ENCODE measurements at regions not wholly inside any gene's neighbourhood (a gene's known extent, or its start where the extent isn't known, plus 50 kb on each side); places are given as distances from the start of the nearest gene placed in this dataset.

DNA sequence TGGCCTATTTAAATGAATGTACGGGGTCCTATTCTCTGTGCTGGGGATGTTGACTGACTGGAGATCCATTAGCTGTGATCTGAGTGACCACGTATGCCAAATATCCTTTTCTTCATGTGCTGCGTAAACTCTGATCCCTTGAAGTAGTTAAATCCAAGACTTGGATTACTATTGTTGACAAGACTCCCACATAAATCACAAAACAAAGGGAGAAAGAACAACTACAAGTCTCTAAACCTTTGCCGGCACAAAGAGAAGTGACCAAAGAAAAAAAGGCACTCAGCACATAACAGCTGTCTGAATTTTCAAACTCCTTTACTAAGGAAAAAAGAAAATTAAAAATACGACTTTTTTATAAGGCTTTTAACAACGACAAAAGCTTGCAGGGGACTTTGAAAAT, 559.9 kb upstream of the CDH8 start:
- no peaks in the 10 kb centered on the region for H3K27me3 Mint-ChIP-seq
- ChIA-PET CTCF (no interaction called here), POLR2A (no interaction called here)
- Histone ChIP-seq H3K4me3 (ENCODE audit: low read length) (no peak overlapping the region), H3K27ac (ENCODE audit: low read depth in 1 of 2, low read length in 2 of 2) (no peak overlapping the region), H3K27me3 (ENCODE audit: control insufficient read depth in 1 of 2, insufficient read depth in 2 of 2, low read length in 2 of 2) (no peaks in the 10 kb centered on the region), H3K9me3 (ENCODE audit: control insufficient read depth in 1 of 2, insufficient read depth in 1 of 2, low read length in 2 of 2) (peaks cover 0 to 15% of the 10 kb centered on the region in 2 experiments), H3K4me1 (ENCODE audit: insufficient read depth, low read length) (no peaks in the 10 kb centered on the region), H3K36me3 (ENCODE audit: insufficient read depth, low read length) (no peaks in the 10 kb centered on the region)
- DNase-seq (no peak), ATAC-seq (ENCODE audit: poor library complexity) (no peak)
- TF ChIP-seq, protein P1, sequence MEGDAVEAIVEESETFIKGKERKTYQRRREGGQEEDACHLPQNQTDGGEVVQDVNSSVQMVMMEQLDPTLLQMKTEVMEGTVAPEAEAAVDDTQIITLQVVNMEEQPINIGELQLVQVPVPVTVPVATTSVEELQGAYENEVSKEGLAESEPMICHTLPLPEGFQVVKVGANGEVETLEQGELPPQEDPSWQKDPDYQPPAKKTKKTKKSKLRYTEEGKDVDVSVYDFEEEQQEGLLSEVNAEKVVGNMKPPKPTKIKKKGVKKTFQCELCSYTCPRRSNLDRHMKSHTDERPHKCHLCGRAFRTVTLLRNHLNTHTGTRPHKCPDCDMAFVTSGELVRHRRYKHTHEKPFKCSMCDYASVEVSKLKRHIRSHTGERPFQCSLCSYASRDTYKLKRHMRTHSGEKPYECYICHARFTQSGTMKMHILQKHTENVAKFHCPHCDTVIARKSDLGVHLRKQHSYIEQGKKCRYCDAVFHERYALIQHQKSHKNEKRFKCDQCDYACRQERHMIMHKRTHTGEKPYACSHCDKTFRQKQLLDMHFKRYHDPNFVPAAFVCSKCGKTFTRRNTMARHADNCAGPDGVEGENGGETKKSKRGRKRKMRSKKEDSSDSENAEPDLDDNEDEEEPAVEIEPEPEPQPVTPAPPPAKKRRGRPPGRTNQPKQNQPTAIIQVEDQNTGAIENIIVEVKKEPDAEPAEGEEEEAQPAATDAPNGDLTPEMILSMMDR (IDR thresholded peaks at IDR 0.05), result no peak
- no peaks in the 10 kb centered on the region for H3K4me1 Mint-ChIP-seq (ENCODE audit: low read depth)
- intact Hi-C loops (cut with DNase I, micrococcal nuclease), result no loop called here
- H3K9me3 Mint-ChIP-seq, result peaks cover 17% of the 10 kb centered on the region
- no peak overlapping the region for H3K4me3 Mint-ChIP-seq
- H3K36me3 Mint-ChIP-seq (ENCODE audit: low read depth), result no peaks in the 10 kb centered on the region
- no peak overlapping the region for H3K27ac Mint-ChIP-seq

DNA sequence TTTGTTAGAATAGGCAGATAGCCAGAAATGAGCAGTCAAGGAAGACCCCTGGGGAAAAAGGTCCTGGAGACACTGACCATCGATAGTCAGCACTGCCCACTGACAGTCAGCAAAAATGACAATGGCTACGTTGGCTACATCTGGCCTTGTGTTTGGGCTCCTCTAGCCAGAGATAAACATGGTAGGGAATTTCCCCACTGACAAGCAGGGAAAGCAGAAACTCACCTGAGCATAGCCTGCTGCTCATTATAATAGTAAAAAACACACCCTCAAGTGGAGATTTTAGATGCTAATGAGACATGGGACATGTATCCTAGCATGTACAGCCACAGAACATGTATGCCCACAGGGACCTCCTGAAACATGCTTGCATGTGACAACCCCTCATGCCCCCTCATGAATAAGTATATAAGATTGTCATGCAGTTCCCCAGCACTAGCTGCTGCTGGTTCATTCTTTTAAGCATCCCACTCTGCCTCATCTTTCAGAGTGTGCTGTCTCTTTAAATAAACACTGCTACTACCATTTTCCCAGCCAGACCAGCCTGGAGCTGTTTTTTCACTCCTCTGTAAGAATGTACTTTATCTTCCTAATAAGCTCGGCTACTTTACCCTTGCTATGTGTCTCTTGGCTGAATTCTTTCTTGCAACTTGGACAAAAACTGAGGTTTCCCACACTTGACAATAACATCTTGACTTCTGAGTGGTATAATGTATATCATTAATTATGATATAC, 550.1 kb upstream of the CDH8 start:
- Mint-ChIP-seq H3K27ac (no peak overlapping the region), H3K36me3 (ENCODE audit: low read depth) (no peaks in the 10 kb centered on the region), H3K4me3 (no peak overlapping the region), H3K9me3 (peaks cover 6% of the 10 kb centered on the region), H3K4me1 (ENCODE audit: low read depth) (no peaks in the 10 kb centered on the region), H3K27me3 (no peaks in the 10 kb centered on the region)
- TF ChIP-seq, protein P1 (IDR thresholded peaks at IDR 0.05), result no peak
- Histone ChIP-seq H3K4me1 (ENCODE audit: insufficient read depth, low read length) (no peaks in the 10 kb centered on the region), H3K4me3 (ENCODE audit: low read length) (no peak overlapping the region), H3K9me3 (ENCODE audit: control insufficient read depth in 1 of 2, insufficient read depth in 1 of 2, low read length in 2 of 2) (peaks cover 6 to 7% of the 10 kb centered on the region in 2 experiments), H3K27me3 (ENCODE audit: control insufficient read depth in 1 of 2, insufficient read depth in 2 of 2, low read length in 2 of 2) (no peaks in the 10 kb centered on the region), H3K27ac (ENCODE audit: low read depth in 1 of 2, low read length in 2 of 2) (no peak overlapping the region), H3K36me3 (ENCODE audit: insufficient read depth, low read length) (no peaks in the 10 kb centered on the region)
- intact Hi-C loops (cut with DNase I, micrococcal nuclease), result no loop called here
- POLR2A ChIA-PET, result no interaction called here
- CTCF ChIA-PET, result no interaction called here
- ATAC-seq (ENCODE audit: poor library complexity) (no peak), DNase-seq (no peak)

DNA sequence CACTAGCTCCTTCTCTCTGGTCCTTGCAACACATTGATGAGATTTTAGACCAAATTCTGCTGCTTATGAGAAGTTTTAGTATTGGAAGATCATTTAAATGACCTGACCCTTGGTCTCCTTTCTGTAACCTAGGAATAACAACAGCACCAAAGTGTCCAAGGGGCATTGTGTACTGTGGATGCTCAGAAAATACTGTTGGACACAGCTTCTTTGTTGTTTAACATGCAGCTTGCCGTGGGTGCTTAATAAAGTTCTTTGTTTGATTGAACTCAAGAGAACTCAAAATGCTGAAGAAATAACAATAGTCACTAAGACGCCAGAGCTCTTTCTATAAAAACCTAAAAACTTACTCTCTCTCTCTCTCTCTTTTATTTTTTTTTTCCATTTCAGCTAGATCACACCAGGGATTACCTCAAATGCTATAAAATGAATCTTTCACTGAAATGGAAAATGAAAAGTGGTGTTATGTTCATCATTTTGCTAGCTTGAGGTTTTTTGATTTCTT, 548.9 kb upstream of the CDH8 start:
- no peaks in the 10 kb centered on the region for H3K27me3 Mint-ChIP-seq
- no peak overlapping the region for H3K27ac Mint-ChIP-seq
- POLR2A ChIA-PET, result no interaction called here
- peaks cover 2% of the 10 kb centered on the region for H3K9me3 Mint-ChIP-seq
- intact Hi-C loops (cut with DNase I, micrococcal nuclease), result no loop called here
- ATAC-seq (ENCODE audit: poor library complexity), result no peak
- Histone ChIP-seq H3K4me3 (ENCODE audit: low read length) (no peak overlapping the region), H3K4me1 (ENCODE audit: insufficient read depth, low read length) (no peaks in the 10 kb centered on the region), H3K36me3 (ENCODE audit: insufficient read depth, low read length) (no peaks in the 10 kb centered on the region), H3K27me3 (ENCODE audit: control insufficient read depth in 1 of 2, insufficient read depth in 2 of 2, low read length in 2 of 2) (no peaks in the 10 kb centered on the region), H3K27ac (ENCODE audit: low read depth in 1 of 2, low read length in 2 of 2) (no peak overlapping the region), H3K9me3 (ENCODE audit: control insufficient read depth in 1 of 2, insufficient read depth in 1 of 2, low read length in 2 of 2) (peaks cover 0 to 6% of the 10 kb centered on the region in 2 experiments)
- no peaks in the 10 kb centered on the region for H3K4me1 Mint-ChIP-seq (ENCODE audit: low read depth)
- no peak for DNase-seq
- H3K36me3 Mint-ChIP-seq (ENCODE audit: low read depth), result no peaks in the 10 kb centered on the region
- CTCF ChIA-PET, result no interaction called here
- no peak overlapping the region for H3K4me3 Mint-ChIP-seq
- TF ChIP-seq, protein P1 (IDR thresholded peaks at IDR 0.05), result no peak

All from CD4-positive, alpha-beta T cell (primary cell).